K562 (cell line): ENCODE measurements at regions not wholly inside any gene's neighbourhood (a gene's known extent, or its start where the extent isn't known, plus 50 kb on each side); places are given as distances from the start of the nearest gene placed in this dataset.

Source experiments
- ELF1 ChIP-seq: fragments of 200-800 bp; sonication (Bioruptor generic); IDR thresholded peaks from 2 replicates; pipeline ENCODE4 v1.6.1; 2016; ENCODE audit warnings: missing genetic modification characterization, missing compliant biosample characterization
- FOXA3 ChIP-seq, 2 experiments: fragments of 450-650 bp in 1 of 2; sonication (generic) in 1 of 2; formaldehyde crosslinking; IDR thresholded peaks in 1 of 2; conservative IDR thresholded peaks in 1 of 2; 2 replicates each; pipeline versions ENCODE4 v1.4.0 to v1.8.0; 2020 to 2022; ENCODE audit warnings: mild to moderate bottlenecking in 2 of 2, missing genetic modification reagents in 1 of 2
- POLR2A ChIP-seq: fragments of 450-650 bp; conservative IDR thresholded peaks from 2 replicates; pipeline ENCODE4 v1.6.1; 2016
- POLR2AphosphoS5 ChIP-seq: IDR thresholded peaks from 2 replicates; pipeline ENCODE4 v1.6.1; 2011; ENCODE audit warnings: mild to moderate bottlenecking, low read depth, low read length, moderate library complexity; ENCODE audit not compliant: control insufficient read depth, insufficient read depth
- STAG1 ChIP-seq: sonication (generic); formaldehyde crosslinking; IDR thresholded peaks from 2 replicates; pipeline ENCODE4 v1.5.0; 2020; ENCODE audit warnings: missing genetic modification reagents, borderline replicate concordance
- TF ChIP-seq, protein P1 (sequence below): fragments of 250-450 bp; sonication (Bioruptor Pico); IDR thresholded peaks from 2 replicates; pipeline ENCODE4 v1.4.0; 2020; ENCODE audit warnings: mild to moderate bottlenecking, moderate library complexity
- TF ChIP-seq, protein P2 (sequence below), 3 experiments: IDR thresholded peaks in 2 of 3; conservative IDR thresholded peaks in 1 of 3; 2 replicates each; pipeline ENCODE4 v1.5.1; 2011 to 2012; ENCODE audit warnings: low read length in 3 of 3, mild to moderate bottlenecking in 3 of 3, control low read depth in 2 of 3, improper control_type of control experiment in 1 of 3, inconsistent platforms in 1 of 3, low read depth in 1 of 3, mixed read lengths in 1 of 3, moderate library complexity in 1 of 3; ENCODE audit not compliant: insufficient read depth in 2 of 3
- TF ChIP-seq, protein P3 (sequence below): sonication (generic); formaldehyde crosslinking; IDR thresholded peaks from 2 replicates; pipeline ENCODE4 v1.8.0; 2023; ENCODE audit warnings: mild to moderate bottlenecking, missing genetic modification reagents
- TF ChIP-seq, protein P4 (sequence below): fragments of 450-650 bp; formaldehyde crosslinking; IDR thresholded peaks from 2 replicates; pipeline ENCODE4 v1.4.0; 2020; ENCODE audit warnings: mild to moderate bottlenecking, moderate library complexity

DNA sequence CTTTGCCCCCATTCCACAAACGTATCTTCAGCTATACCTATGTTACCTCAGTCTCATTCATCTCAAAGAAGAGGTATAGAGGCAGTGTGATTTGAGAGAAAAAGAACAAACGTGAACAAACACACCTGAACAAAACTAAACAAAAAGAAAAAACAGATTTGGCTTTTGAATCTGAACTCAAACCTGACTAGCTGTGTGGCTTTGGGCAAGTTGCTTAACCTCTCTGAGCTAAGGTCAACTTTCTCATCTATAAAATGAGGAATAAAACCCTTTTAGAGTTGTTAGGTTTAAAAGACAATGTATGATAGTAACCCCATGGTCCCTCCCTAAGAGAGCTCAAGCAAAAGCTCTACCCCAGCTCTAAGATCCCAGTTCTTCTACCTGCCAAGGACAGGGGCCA lies 73.5 kb downstream of the ZNF648 start:
- no peak for TF ChIP-seq STAG1 (CRISPR knock-in tag)
- TF ChIP-seq, protein P1, sequence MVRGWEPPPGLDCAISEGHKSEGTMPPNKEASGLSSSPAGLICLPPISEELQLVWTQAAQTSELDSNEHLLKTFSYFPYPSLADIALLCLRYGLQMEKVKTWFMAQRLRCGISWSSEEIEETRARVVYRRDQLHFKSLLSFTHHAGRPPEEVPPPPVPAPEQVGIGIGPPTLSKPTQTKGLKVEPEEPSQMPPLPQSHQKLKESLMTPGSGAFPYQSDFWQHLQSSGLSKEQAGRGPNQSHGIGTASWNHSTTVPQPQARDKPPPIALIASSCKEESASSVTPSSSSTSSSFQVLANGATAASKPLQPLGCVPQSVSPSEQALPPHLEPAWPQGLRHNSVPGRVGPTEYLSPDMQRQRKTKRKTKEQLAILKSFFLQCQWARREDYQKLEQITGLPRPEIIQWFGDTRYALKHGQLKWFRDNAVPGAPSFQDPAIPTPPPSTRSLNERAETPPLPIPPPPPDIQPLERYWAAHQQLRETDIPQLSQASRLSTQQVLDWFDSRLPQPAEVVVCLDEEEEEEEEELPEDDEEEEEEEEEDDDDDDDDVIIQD (CRISPR knock-in tag) = no peak
- TF ChIP-seq, protein P2, sequence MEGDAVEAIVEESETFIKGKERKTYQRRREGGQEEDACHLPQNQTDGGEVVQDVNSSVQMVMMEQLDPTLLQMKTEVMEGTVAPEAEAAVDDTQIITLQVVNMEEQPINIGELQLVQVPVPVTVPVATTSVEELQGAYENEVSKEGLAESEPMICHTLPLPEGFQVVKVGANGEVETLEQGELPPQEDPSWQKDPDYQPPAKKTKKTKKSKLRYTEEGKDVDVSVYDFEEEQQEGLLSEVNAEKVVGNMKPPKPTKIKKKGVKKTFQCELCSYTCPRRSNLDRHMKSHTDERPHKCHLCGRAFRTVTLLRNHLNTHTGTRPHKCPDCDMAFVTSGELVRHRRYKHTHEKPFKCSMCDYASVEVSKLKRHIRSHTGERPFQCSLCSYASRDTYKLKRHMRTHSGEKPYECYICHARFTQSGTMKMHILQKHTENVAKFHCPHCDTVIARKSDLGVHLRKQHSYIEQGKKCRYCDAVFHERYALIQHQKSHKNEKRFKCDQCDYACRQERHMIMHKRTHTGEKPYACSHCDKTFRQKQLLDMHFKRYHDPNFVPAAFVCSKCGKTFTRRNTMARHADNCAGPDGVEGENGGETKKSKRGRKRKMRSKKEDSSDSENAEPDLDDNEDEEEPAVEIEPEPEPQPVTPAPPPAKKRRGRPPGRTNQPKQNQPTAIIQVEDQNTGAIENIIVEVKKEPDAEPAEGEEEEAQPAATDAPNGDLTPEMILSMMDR (IDR thresholded peaks at IDR 0.05 in 2 of 3, conservative IDR thresholded peaks at IDR 0.05 in 1 of 3; ENCODE audit: insufficient read depth in 2 of 3, low read depth in 1 of 3, low read length in 3 of 3) = no peak
- TF ChIP-seq POLR2AphosphoS5 = no peak
- no peak for TF ChIP-seq ELF1 (tag)
- TF ChIP-seq, protein P3, sequence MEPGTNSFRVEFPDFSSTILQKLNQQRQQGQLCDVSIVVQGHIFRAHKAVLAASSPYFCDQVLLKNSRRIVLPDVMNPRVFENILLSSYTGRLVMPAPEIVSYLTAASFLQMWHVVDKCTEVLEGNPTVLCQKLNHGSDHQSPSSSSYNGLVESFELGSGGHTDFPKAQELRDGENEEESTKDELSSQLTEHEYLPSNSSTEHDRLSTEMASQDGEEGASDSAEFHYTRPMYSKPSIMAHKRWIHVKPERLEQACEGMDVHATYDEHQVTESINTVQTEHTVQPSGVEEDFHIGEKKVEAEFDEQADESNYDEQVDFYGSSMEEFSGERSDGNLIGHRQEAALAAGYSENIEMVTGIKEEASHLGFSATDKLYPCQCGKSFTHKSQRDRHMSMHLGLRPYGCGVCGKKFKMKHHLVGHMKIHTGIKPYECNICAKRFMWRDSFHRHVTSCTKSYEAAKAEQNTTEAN = no peak
- TF ChIP-seq, protein P4, sequence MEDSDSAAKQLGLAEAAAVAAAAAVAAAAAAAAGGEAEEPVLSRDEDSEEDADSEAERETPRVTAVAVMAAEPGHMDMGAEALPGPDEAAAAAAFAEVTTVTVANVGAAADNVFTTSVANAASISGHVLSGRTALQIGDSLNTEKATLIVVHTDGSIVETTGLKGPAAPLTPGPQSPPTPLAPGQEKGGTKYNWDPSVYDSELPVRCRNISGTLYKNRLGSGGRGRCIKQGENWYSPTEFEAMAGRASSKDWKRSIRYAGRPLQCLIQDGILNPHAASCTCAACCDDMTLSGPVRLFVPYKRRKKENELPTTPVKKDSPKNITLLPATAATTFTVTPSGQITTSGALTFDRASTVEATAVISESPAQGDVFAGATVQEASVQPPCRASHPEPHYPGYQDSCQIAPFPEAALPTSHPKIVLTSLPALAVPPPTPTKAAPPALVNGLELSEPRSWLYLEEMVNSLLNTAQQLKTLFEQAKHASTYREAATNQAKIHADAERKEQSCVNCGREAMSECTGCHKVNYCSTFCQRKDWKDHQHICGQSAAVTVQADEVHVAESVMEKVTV (CRISPR knock-in tag) = no peak
- TF ChIP-seq POLR2A = no peak
- TF ChIP-seq FOXA3 (CRISPR knock-in tag; conservative IDR thresholded peaks at IDR 0.05 in 1 of 2, IDR thresholded peaks at IDR 0.05 in 1 of 2) = no peak
